ENCODE measurements at regions not wholly inside any gene's neighbourhood (a gene's known extent, or its start where the extent isn't known, plus 50 kb on each side); places are given as distances from the start of the nearest gene placed in this dataset.
"Not testable (repeated sequence)": the region's sequence is repeated elsewhere in the genome, so short reads cannot be mapped to it uniquely, and the experiment has no call there.

DNA sequence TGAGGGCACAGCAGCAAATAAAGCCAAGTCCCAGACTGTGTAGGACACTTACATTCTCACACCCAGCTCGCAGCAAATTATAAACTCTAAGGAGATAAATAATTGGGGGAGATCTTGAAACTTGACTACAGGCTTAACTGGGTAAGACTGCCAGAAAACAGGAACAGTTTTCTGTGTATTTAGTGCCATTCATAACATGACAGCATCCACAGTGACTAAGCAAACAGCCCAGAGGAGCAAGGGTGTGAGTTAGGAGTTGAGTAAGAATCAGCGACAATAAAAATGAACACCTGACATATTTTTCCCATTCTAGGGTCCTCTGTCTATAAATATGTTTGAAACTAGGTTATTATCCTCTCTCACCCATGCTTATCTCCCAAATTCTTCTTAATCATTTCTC, 370.9 kb upstream of the WWC1 start:
- Mint-ChIP-seq H3K9me3 (peaks cover 0 to 12% (median 4%) of the 10 kb centered on the region in 9 donors), H3K4me1 (no peaks in the 10 kb centered on the region), H3K27me3 (peaks cover 0 to 13% (median 0%) of the 10 kb centered on the region in 5 donors), H3K36me3 (no peaks in the 10 kb centered on the region), H3K27ac (no peak overlapping the region), H3K4me3 (no peak overlapping the region)
- POLR2A ChIA-PET, result no interaction called here
- DNase-seq (no peak), ATAC-seq (no peak)

DNA sequence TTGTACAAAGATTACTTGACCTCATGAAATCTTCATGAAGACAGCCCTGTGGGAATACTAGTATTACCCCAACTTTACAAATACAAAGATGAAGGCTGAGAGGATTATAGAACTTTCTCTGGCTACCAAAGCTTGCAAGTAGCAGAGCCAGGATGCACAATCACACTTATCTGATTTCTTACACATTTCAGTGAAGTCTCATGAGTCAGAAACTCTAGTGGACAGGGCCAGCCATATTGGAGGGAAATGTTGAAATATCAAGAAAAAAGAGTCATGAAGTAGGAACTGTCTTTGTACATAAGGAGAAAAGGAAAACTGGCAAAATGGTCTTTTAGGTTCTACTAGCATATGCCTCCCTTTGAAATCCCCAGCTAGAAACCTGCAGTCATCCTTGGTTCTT, 369.6 kb upstream of the WWC1 start:
- ATAC-seq (no peak), DNase-seq (no peak)
- Mint-ChIP-seq H3K4me3 (no peak overlapping the region), H3K27me3 (peaks cover 0 to 13% (median 0%) of the 10 kb centered on the region in 5 donors), H3K36me3 (no peaks in the 10 kb centered on the region), H3K27ac (no peak overlapping the region), H3K9me3 (peaks cover 0 to 11% (median 4%) of the 10 kb centered on the region in 9 donors), H3K4me1 (no peaks in the 10 kb centered on the region)
- POLR2A ChIA-PET, result no interaction called here

DNA sequence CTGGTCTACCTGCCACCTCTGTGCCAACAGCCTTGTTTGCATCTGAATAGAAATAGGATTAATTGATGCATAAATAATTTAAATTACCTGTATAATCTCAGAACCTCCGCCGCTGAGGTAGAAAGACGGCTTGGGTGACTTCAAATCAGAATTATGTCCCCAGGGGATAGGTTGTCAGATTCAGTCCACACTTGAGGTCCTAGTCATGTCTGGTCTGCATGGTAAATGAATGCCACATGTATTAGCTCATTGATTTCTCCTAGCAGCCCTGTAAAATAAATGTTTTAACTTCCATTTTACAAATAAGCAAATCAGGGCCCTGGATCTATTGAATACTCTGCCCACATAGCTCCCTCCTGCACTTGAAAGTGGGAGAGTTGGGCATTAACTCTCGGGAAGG, 368.0 kb upstream of the WWC1 start:
- ATAC-seq, result no peak
- Mint-ChIP-seq H3K4me3 (no peak overlapping the region), H3K27me3 (peaks cover 0 to 13% (median 0%) of the 10 kb centered on the region in 5 donors), H3K9me3 (peaks cover 0 to 11% (median 4%) of the 10 kb centered on the region in 9 donors), H3K27ac (no peak overlapping the region), H3K36me3 (no peaks in the 10 kb centered on the region), H3K4me1 (no peaks in the 10 kb centered on the region)
- no peak for DNase-seq
- POLR2A ChIA-PET, result no interaction called here

DNA sequence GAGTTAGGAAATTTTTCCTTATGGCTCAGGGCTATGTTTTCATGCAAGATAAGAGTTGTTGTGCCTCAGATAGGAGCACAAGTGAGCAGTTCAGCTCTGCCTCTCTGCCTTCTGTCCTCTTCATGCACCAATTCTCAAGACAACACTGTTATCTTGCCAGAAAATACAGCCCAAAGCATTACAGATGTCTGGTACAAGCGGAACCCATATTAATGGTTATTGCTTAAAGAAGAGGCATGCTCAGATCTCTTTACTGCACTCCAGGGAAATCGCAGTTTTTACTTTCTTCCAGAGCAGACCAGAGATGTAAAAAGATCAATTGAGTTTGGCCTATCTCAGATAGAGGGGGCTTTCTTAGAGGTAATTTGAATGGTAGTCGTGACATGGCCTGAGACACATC, 361.6 kb upstream of the WWC1 start:
- no peak overlapping the region for H3K27ac Mint-ChIP-seq
- no peaks in the 10 kb centered on the region for H3K36me3 Mint-ChIP-seq
- DNase-seq (no peak), ATAC-seq (no peak)
- POLR2A ChIA-PET, result no interaction called here
- no peaks in the 10 kb centered on the region for H3K27me3 Mint-ChIP-seq
- peaks cover 0 to 10% (median 2%) of the 10 kb centered on the region in 9 donors for H3K9me3 Mint-ChIP-seq
- no peak overlapping the region for H3K4me3 Mint-ChIP-seq
- no peaks in the 10 kb centered on the region for H3K4me1 Mint-ChIP-seq

DNA sequence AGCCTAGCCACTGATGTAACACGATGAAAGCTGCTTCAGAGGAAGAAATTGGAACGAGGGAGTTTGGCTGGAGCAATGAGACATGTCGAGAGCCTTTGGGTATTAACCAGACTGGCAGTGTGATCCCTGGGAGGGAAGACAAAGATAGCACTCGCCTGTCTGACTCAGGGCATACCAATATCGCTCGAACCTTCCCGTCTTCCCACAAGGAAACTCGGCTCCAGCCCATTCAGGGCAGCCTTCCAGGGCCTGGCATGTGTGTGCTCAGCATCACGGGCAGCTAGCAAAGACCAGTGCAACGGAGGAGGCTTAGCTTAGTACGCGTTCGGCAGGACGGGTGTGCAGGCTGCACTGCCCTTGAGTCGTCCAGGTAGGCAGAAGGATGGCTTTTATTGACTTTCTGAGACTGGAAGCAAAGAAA, 356.9 kb upstream of the WWC1 start:
- H3K9me3 Mint-ChIP-seq, result peaks cover 0 to 33% (median 2%) of the 10 kb centered on the region in 9 donors
- peaks cover 0 to 4% (median 0%) of the 10 kb centered on the region in 4 donors for H3K4me1 Mint-ChIP-seq
- H3K36me3 Mint-ChIP-seq, result no peaks in the 10 kb centered on the region
- POLR2A ChIA-PET, result no interaction called here
- DNase-seq (no peak), ATAC-seq (no peak)
- H3K27ac Mint-ChIP-seq, result no peak overlapping the region
- no peak overlapping the region for H3K4me3 Mint-ChIP-seq
- no peaks in the 10 kb centered on the region for H3K27me3 Mint-ChIP-seq

DNA sequence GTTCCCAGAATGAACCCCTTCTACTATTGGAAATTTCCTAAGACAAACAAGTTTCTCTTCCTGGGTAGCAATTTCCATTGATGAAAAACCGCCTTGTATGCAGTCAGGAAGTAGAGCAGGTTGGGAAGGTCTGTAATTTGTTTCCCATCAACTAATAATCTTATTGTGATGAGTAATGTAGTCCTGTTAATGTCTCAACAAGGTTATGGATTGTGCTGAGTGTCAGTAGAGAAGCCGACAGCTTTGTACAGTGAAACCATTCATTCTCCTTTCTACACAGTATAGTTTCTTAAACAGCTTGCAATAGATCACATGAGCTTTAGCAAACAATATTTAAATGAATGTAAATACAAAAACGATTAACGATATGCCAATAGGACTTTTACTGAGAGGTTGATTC, 355.4 kb upstream of the WWC1 start:
- H3K27me3 Mint-ChIP-seq, result no peaks in the 10 kb centered on the region
- no peak overlapping the region for H3K4me3 Mint-ChIP-seq
- ATAC-seq, result no peak
- no peak overlapping the region for H3K27ac Mint-ChIP-seq
- POLR2A ChIA-PET, result no interaction called here
- peaks cover 0 to 4% (median 0%) of the 10 kb centered on the region in 4 donors for H3K4me1 Mint-ChIP-seq
- no peak for DNase-seq
- no peaks in the 10 kb centered on the region for H3K36me3 Mint-ChIP-seq
- H3K9me3 Mint-ChIP-seq, result peaks cover 0 to 33% (median 2%) of the 10 kb centered on the region in 9 donors

DNA sequence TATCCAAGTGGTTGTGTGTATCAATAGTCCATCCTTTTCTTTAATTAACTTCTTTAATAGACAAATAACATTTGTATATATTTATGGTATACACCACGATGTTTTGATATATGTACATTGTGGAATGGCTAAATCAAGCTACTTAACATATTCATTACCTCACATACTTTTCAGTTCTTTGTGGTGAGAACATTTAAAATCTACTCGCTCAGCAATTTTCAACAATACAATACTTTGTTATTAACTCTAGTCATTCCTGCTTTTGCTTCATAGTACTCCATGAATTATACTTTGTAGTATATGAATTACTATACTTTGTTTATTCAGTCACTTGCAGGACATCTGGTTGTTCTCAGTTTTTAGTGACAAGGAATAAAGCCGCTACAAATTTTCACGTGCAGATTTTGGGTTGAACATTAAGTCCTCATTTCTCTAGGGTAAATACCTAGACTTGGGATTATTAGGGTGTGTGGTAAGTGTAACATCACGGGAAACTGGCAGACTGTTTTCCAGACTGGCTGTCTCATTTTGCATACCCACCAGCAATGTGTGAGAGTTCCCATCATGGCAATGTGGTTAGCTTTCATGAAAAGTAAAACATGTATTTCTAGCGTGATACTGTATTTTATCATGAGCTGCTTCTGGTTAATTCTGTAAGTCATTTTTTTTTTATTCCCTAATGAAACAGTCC, 354.4 kb upstream of the WWC1 start:
- H3K9me3 Mint-ChIP-seq, result peaks cover 0 to 33% (median 2%) of the 10 kb centered on the region in 9 donors
- no peak overlapping the region for H3K27ac Mint-ChIP-seq
- no peak for ATAC-seq
- H3K27me3 Mint-ChIP-seq, result no peaks in the 10 kb centered on the region
- peaks cover 0 to 4% (median 0%) of the 10 kb centered on the region in 4 donors for H3K4me1 Mint-ChIP-seq
- H3K4me3 Mint-ChIP-seq, result no peak overlapping the region
- no peaks in the 10 kb centered on the region for H3K36me3 Mint-ChIP-seq
- no peak for DNase-seq
- POLR2A ChIA-PET, result no interaction called here

DNA sequence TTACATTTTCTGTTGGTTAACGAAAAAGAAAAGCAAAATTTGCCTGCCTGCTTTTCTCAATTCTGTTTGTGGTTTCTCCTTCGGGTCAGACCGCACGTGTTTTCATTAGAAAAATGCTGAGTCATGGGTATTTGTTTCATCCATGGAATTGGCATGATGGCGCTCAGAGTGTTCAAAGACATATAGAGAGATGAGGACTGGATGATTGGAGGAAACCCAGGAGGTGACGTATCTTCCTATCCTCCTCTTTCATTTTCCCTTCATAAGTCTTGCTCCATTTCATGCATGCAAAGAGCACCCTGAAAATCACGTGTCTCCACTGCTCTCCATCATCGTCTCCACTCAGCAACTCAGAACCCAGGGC, 353.8 kb upstream of the WWC1 start:
- DNase-seq (no peak), ATAC-seq (no peak)
- Mint-ChIP-seq H3K9me3 (peaks cover 0 to 33% (median 2%) of the 10 kb centered on the region in 9 donors), H3K4me1 (peaks cover 0 to 4% (median 0%) of the 10 kb centered on the region in 4 donors), H3K27me3 (no peaks in the 10 kb centered on the region), H3K4me3 (no peak overlapping the region), H3K36me3 (no peaks in the 10 kb centered on the region), H3K27ac (no peak overlapping the region)
- POLR2A ChIA-PET, result no interaction called here

DNA sequence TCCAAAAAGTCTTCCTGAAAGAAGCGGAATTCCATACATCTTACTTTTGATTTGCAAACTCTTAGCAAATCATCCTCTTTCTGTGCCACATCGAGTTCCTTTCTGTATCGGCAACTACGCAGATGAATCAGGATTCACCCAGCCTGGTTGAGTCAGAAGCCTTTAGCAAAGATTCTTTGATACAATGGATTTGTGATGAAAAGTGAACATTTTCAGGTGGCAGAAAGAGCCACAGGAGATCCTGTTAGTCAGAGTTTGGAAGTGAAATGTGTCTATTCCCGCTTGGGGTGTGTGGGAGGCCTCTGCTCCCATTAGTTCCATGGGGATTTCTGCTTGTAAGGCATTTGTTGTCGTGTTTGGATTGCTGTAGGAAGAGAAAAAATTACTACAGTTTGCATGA, 351.8 kb upstream of the WWC1 start:
- Mint-ChIP-seq H3K27me3 (no peaks in the 10 kb centered on the region), H3K27ac (no peak overlapping the region), H3K36me3 (no peaks in the 10 kb centered on the region), H3K9me3 (peaks cover 0 to 25% (median 2%) of the 10 kb centered on the region in 9 donors), H3K4me3 (no peak overlapping the region), H3K4me1 (peaks cover 0 to 4% (median 0%) of the 10 kb centered on the region in 4 donors)
- no peak for DNase-seq
- no peak for ATAC-seq
- POLR2A ChIA-PET, result no interaction called here

DNA sequence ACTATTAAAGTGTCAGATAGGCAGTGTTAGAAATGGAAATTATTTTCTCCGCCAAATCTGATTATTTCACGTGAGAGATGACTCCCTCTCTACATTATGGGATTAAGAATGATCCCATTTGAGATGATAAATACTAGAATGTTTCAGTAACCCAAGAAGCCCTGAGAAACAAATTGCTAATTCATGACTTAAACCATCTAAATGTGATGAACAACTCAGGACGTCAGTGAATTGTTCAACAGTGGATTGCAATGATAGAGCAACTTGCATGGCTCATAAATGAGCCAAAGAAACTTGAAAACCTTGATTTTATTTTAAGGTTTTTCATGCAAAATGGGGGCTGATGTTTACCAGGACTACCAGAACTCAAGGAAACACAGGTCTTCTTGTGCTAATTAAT, 350.5 kb upstream of the WWC1 start:
- ATAC-seq (no peak), DNase-seq (no peak)
- peaks cover 0 to 18% (median 0%) of the 10 kb centered on the region in 9 donors for H3K9me3 Mint-ChIP-seq
- H3K27ac Mint-ChIP-seq, result no peak overlapping the region
- H3K27me3 Mint-ChIP-seq, result no peaks in the 10 kb centered on the region
- H3K36me3 Mint-ChIP-seq, result no peaks in the 10 kb centered on the region
- no peak overlapping the region for H3K4me3 Mint-ChIP-seq
- POLR2A ChIA-PET, result no interaction called here
- peaks cover 0 to 4% (median 0%) of the 10 kb centered on the region in 4 donors for H3K4me1 Mint-ChIP-seq

DNA sequence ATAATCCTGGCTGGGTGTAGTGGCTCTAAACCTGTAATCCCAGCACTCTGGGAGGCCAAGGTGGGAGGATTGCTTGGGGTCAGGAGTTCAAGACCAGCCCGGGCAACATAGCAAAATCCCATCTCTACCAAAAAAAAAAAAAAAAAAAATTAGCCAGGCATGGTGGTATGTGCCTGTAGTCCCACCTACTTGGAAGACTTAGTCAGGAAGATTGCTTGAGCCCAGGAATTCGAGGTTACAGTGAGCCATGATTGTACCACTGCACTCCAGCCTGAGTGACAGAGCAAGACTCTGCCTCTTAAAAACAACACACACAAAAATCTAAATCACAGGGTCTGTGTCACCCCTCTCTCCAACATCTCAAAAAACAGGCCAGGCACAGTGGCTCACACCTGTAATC, 349.9 kb upstream of the WWC1 start:
- ATAC-seq, H3K4me3 Mint-ChIP-seq, H3K36me3 Mint-ChIP-seq, H3K27me3 Mint-ChIP-seq, H3K4me1 Mint-ChIP-seq, DNase-seq, H3K27ac Mint-ChIP-seq, POLR2A ChIA-PET: not testable (repeated sequence)
- H3K9me3 Mint-ChIP-seq, result peaks cover 0 to 15% (median 0%) of the 10 kb centered on the region in 9 donors

DNA sequence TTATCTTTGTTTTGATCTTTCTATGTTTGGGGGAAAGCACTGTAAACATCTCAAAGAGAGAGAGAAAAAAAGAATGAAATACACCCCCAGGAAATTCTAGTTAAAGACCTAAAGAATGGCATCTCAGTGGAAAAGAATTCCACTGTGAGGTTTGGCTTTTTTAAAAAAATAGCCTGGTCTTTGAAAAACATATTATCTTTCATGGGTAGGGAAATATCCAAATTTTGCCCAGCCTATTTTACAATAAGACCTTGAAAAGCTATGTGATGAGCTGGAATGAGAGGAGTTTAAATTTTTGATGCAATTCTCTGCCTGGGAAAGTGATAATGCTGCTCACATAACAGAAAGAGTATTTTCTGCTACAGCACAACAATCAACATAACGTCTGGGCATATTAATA, 348.1 kb upstream of the WWC1 start:
- DNase-seq, result no peak
- POLR2A ChIA-PET, result no interaction called here
- no peak overlapping the region for H3K27ac Mint-ChIP-seq
- H3K4me1 Mint-ChIP-seq, result no peaks in the 10 kb centered on the region
- H3K9me3 Mint-ChIP-seq, result peaks cover 0 to 3% (median 0%) of the 10 kb centered on the region in 9 donors
- no peaks in the 10 kb centered on the region for H3K27me3 Mint-ChIP-seq
- no peak overlapping the region for H3K4me3 Mint-ChIP-seq
- H3K36me3 Mint-ChIP-seq, result no peaks in the 10 kb centered on the region
- no peak for ATAC-seq

DNA sequence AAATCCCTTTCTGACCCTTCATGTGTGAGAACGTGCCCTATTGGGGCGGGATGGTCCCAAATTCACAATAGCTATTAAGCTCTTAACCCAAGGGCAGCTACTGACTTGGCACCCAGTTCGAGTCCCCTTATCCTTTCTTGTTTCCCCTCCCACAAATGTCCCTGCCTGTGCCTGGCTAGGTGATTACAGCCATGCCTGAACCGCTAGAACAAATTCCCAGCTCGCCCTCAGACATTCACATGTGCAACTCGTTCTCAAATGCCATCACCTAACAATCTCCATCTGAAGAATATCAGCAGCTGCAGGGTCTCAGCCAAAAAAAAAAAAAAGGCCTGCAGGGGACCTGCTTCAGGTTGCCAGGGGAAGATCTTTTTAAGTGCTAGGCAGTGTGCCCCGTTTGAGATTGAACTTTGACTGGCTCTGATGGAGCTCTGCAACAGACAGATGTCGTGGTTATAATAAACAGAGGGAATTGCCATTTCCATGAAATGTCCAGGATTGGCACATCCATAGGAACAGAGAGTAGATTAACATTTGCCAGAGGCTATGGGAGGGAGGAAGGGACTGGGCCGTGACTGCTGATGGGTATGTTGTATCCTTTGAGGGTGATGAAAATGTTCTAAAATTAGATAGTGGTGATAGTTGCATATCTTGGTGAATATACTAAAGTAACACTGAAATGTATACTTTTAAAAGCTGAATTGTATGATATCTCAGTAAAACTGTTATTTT, 347.2 kb upstream of the WWC1 start:
- ATAC-seq (no peak), DNase-seq (no peak)
- Mint-ChIP-seq H3K4me3 (no peak overlapping the region), H3K9me3 (peaks cover 0 to 3% (median 0%) of the 10 kb centered on the region in 9 donors), H3K36me3 (no peaks in the 10 kb centered on the region), H3K27ac (no peak overlapping the region), H3K27me3 (no peaks in the 10 kb centered on the region), H3K4me1 (no peaks in the 10 kb centered on the region)
- POLR2A ChIA-PET, result no interaction called here
